ENCODE measurements at regions not wholly inside any gene's neighbourhood (a gene's known extent, or its start where the extent isn't known, plus 50 kb on each side); places are given as distances from the start of the nearest gene placed in this dataset.

- TF ChIP-seq CDX4 (CRISPR knock-in tag; IDR thresholded peaks at IDR 0.05; ENCODE audit: borderline replicate concordance) (no peak), CREM (CRISPR knock-in tag; IDR thresholded peaks at IDR 0.05) (no peak), NR1H2 (CRISPR knock-in tag; IDR thresholded peaks at IDR 0.05) (no peak), ZBTB21 (CRISPR knock-in tag; IDR thresholded peaks at IDR 0.05; ENCODE audit: borderline replicate concordance) (no peak), ZNF138 (CRISPR knock-in tag; conservative IDR thresholded peaks at IDR 0.05) (no peak)
Observed at GRCh38 chr16:66044089-66044488, 322.4 kb upstream of the CDH5 start (continued).

- H3K27ac Mint-ChIP-seq, result no peak overlapping the region
Observed at GRCh38 chr16:66043326-66043725, 323.2 kb upstream of the CDH5 start.

DNA sequence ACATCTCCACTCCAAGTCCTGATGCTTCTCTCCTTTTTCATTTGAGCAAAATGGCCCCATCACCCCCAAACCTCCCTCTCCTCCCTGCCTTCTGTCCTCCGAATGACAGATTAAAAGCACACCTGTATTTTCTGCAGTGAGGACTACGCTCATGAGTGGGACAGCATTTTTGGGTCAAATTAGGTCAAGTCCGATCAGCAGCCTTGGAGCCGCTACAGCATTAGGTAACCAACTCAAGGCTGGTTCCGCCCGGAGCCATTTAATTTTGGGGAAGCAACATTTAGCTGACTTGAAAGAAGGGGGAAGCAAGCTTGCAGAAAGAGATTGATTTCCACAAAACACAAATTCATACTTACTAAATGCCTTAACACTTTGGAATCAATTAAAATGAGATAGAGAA, 324.1 kb upstream of the CDH5 start:
- Mint-ChIP-seq H3K36me3 (peaks cover 6% of the 10 kb centered on the region; the same call in 1 of the 2 replicates), H3K4me1 (peaks cover 19% of the 10 kb centered on the region), H3K27ac (no peak overlapping the region), H3K27me3 (ENCODE audit: low read depth) (peaks cover 26% of the 10 kb centered on the region), H3K9me3 (peaks cover 12% of the 10 kb centered on the region), H3K4me3 (no peak overlapping the region)
- ChIA-PET CTCF (no interaction called here), POLR2A (no interaction called here)
- TF ChIP-seq ELF4 (CRISPR knock-in tag; IDR thresholded peaks at IDR 0.05; ENCODE audit: low read depth) (no peak), GABPB1 (CRISPR knock-in tag; IDR thresholded peaks at IDR 0.05) (no peak), RELA (CRISPR knock-in tag; IDR thresholded peaks at IDR 0.05; ENCODE audit: borderline replicate concordance) (no peak), ZNF425 (CRISPR knock-in tag; conservative IDR thresholded peaks at IDR 0.05) (no peak), KAT7 (CRISPR knock-in tag; IDR thresholded peaks at IDR 0.05; ENCODE audit: borderline replicate concordance) (no peak), USF1 (CRISPR knock-in tag; IDR thresholded peaks at IDR 0.05) (no peak), ZNF416 (CRISPR knock-in tag; IDR thresholded peaks at IDR 0.05) (no peak)
- TF ChIP-seq, protein P1, sequence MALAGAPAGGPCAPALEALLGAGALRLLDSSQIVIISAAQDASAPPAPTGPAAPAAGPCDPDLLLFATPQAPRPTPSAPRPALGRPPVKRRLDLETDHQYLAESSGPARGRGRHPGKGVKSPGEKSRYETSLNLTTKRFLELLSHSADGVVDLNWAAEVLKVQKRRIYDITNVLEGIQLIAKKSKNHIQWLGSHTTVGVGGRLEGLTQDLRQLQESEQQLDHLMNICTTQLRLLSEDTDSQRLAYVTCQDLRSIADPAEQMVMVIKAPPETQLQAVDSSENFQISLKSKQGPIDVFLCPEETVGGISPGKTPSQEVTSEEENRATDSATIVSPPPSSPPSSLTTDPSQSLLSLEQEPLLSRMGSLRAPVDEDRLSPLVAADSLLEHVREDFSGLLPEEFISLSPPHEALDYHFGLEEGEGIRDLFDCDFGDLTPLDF (CRISPR knock-in tag; IDR thresholded peaks at IDR 0.05), result no peak
- TF ChIP-seq, protein P2, sequence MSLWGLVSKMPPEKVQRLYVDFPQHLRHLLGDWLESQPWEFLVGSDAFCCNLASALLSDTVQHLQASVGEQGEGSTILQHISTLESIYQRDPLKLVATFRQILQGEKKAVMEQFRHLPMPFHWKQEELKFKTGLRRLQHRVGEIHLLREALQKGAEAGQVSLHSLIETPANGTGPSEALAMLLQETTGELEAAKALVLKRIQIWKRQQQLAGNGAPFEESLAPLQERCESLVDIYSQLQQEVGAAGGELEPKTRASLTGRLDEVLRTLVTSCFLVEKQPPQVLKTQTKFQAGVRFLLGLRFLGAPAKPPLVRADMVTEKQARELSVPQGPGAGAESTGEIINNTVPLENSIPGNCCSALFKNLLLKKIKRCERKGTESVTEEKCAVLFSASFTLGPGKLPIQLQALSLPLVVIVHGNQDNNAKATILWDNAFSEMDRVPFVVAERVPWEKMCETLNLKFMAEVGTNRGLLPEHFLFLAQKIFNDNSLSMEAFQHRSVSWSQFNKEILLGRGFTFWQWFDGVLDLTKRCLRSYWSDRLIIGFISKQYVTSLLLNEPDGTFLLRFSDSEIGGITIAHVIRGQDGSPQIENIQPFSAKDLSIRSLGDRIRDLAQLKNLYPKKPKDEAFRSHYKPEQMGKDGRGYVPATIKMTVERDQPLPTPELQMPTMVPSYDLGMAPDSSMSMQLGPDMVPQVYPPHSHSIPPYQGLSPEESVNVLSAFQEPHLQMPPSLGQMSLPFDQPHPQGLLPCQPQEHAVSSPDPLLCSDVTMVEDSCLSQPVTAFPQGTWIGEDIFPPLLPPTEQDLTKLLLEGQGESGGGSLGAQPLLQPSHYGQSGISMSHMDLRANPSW (CRISPR knock-in tag; conservative IDR thresholded peaks at IDR 0.05; ENCODE audit: low read depth), result no peak
- ATAC-seq (no peak), DNase-seq (ENCODE audit: low spot score) (no peak)

More at GRCh38 chr16:66043326-66043725, 323.2 kb upstream of the CDH5 start:
- ChIA-PET POLR2A (no interaction called here), CTCF (no interaction called here)
- Mint-ChIP-seq H3K4me3 (no peak overlapping the region), H3K36me3 (peaks cover 6% of the 10 kb centered on the region; the same call in 1 of the 2 replicates), H3K27me3 (ENCODE audit: low read depth) (peaks cover 26% of the 10 kb centered on the region), H3K9me3 (peaks cover 12% of the 10 kb centered on the region), H3K4me1 (peaks cover 19% of the 10 kb centered on the region)
- DNase-seq (ENCODE audit: low spot score) (no peak), ATAC-seq (no peak)
- TF ChIP-seq, protein P2 (CRISPR knock-in tag; conservative IDR thresholded peaks at IDR 0.05; ENCODE audit: low read depth), result no peak
- TF ChIP-seq, protein P3, sequence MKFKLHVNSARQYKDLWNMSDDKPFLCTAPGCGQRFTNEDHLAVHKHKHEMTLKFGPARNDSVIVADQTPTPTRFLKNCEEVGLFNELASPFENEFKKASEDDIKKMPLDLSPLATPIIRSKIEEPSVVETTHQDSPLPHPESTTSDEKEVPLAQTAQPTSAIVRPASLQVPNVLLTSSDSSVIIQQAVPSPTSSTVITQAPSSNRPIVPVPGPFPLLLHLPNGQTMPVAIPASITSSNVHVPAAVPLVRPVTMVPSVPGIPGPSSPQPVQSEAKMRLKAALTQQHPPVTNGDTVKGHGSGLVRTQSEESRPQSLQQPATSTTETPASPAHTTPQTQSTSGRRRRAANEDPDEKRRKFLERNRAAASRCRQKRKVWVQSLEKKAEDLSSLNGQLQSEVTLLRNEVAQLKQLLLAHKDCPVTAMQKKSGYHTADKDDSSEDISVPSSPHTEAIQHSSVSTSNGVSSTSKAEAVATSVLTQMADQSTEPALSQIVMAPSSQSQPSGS (CRISPR knock-in tag; IDR thresholded peaks at IDR 0.05; ENCODE audit: borderline replicate concordance, low read depth), result no peak

Data from WTC11 (cell line).